Neural progenitor cell (in vitro differentiated cells): ENCODE measurements at regions not wholly inside any gene's neighbourhood (a gene's known extent, or its start where the extent isn't known, plus 50 kb on each side); places are given as distances from the start of the nearest gene placed in this dataset.

Experiments
- EZH2 ChIP-seq: fragments of 200-600 bp; sonication (generic); IDR thresholded peaks from 2 replicates; pipeline ENCODE4 v1.6.1; 2017; ENCODE audit warnings: antibody characterized with exemption, mild to moderate bottlenecking, moderate library complexity
- EZH2phosphoT487 ChIP-seq: fragments of 200-600 bp; sonication (generic); IDR thresholded peaks from 2 replicates; pipeline ENCODE4 v1.6.1; 2017; ENCODE audit warnings: antibody characterized with exemption
- TF ChIP-seq, protein P1 (sequence below): fragments of 200-600 bp; sonication (generic); IDR thresholded peaks from 2 replicates; pipeline ENCODE4 v1.5.1; 2017; ENCODE audit warnings: antibody characterized with exemption, mild to moderate bottlenecking

DNA sequence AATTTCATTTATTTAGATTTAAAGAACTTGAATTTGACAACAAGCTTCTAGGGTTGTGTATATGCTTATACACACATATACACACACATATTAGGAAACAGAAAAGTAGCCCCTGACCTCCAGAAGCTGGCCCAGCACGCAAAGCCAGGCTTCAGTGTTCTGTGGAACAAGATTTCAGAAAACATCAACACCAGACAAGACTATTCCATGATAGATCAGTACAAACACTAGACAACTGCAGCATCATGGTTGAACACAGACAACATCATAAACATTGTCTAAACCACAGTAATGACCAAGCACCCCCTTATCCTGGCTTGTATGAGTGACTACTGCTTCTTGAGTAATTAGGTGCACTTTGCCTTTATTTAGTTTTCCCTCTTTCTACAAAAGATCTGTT lies 457.6 kb downstream of the TMEM182 start:
- TF ChIP-seq, protein P1, sequence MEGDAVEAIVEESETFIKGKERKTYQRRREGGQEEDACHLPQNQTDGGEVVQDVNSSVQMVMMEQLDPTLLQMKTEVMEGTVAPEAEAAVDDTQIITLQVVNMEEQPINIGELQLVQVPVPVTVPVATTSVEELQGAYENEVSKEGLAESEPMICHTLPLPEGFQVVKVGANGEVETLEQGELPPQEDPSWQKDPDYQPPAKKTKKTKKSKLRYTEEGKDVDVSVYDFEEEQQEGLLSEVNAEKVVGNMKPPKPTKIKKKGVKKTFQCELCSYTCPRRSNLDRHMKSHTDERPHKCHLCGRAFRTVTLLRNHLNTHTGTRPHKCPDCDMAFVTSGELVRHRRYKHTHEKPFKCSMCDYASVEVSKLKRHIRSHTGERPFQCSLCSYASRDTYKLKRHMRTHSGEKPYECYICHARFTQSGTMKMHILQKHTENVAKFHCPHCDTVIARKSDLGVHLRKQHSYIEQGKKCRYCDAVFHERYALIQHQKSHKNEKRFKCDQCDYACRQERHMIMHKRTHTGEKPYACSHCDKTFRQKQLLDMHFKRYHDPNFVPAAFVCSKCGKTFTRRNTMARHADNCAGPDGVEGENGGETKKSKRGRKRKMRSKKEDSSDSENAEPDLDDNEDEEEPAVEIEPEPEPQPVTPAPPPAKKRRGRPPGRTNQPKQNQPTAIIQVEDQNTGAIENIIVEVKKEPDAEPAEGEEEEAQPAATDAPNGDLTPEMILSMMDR: no peak
- TF ChIP-seq EZH2 (no peak), EZH2phosphoT487 (no peak)
